Glutamatergic neuron (in vitro differentiated cells): ENCODE measurements at regions not wholly inside any gene's neighbourhood (a gene's known extent, or its start where the extent isn't known, plus 50 kb on each side); places are given as distances from the start of the nearest gene placed in this dataset.
A peak's percentile ranks its signal among the peaks of the same experiment; 100 is the strongest.

Experiments
- DNase-seq: peaks from one replicate; pipeline ENCODE4 v3.0.0; 2022
- H3K27ac Mint-ChIP-seq: one replicate; pipeline ENCODE4 v1.8.0; 2020; ENCODE audit warnings: mild to moderate bottlenecking, mixed read lengths, inconsistent platforms; ENCODE audit not compliant: unreplicated experiment
- H3K27me3 Mint-ChIP-seq: one replicate; pipeline ENCODE4 v1.8.0; 2020; ENCODE audit warnings: mild to moderate bottlenecking, moderate library complexity, mixed read lengths, inconsistent platforms; ENCODE audit not compliant: unreplicated experiment
- H3K36me3 Mint-ChIP-seq: one replicate; pipeline ENCODE4 v1.8.0; 2020; ENCODE audit warnings: mild to moderate bottlenecking, mixed read lengths, inconsistent platforms; ENCODE audit not compliant: unreplicated experiment
- H3K4me1 Mint-ChIP-seq: one replicate; pipeline ENCODE4 v1.8.0; 2020; ENCODE audit warnings: mild to moderate bottlenecking, low read depth, mixed read lengths, inconsistent platforms; ENCODE audit not compliant: unreplicated experiment
- H3K4me3 Mint-ChIP-seq: one replicate; pipeline ENCODE4 v1.8.0; 2020; ENCODE audit warnings: mild to moderate bottlenecking, mixed read lengths, inconsistent platforms; ENCODE audit not compliant: unreplicated experiment
- H3K9me3 Mint-ChIP-seq: one replicate; pipeline ENCODE4 v1.8.0; 2020; ENCODE audit warnings: mild to moderate bottlenecking, moderate library complexity, mixed read lengths, inconsistent platforms; ENCODE audit not compliant: unreplicated experiment
- CTCF ChIP-seq: fragments of 200-600 bp; sonication (generic); IDR thresholded peaks from one replicate; pipeline ENCODE4 v1.5.0; 2021; ENCODE audit not compliant: partially characterized antibody, unreplicated experiment

- peaks cover 1% of the 10 kb centered on the region for H3K27me3 Mint-ChIP-seq
- DNase-seq, result no peak
- no peaks in the 10 kb centered on the region for H3K36me3 Mint-ChIP-seq
- H3K4me1 Mint-ChIP-seq, result peaks cover 5% of the 10 kb centered on the region
- H3K9me3 Mint-ChIP-seq, result no peaks in the 10 kb centered on the region
- TF ChIP-seq CTCF, result no peak
- no peak overlapping the region for H3K4me3 Mint-ChIP-seq
- H3K27ac Mint-ChIP-seq, result peak overlapping the region; percentile 24
Observed at GRCh38 chr18:39713961-39714360, 2148.4 kb upstream of the CELF4 start.

DNA sequence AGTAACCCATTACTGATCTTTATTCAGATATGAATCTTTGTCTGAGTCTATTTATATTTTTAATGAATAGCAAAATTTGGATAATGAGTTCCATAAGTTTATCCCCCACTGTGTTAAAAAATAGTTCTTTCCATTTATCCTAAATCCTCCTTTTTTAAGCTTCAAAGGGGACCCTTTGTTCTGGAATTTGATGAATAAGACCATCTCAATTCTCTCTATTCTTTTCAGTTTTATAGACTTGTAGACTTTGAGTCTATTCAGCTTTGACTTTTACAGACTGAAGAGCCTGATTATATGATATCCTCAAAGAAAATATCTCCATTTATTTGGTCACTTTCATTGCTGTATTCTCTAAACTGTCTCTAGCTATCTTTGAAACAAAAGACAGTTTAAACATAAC is 2146.1 kb upstream of the CELF4 start:
- TF ChIP-seq CTCF, result no peak
- peaks cover 1% of the 10 kb centered on the region for H3K27me3 Mint-ChIP-seq
- H3K4me1 Mint-ChIP-seq, result peaks cover 5% of the 10 kb centered on the region
- no peaks in the 10 kb centered on the region for H3K36me3 Mint-ChIP-seq
- no peak overlapping the region for H3K4me3 Mint-ChIP-seq
- no peak overlapping the region for H3K27ac Mint-ChIP-seq
- H3K9me3 Mint-ChIP-seq, result no peaks in the 10 kb centered on the region
- DNase-seq, result no peak

DNA sequence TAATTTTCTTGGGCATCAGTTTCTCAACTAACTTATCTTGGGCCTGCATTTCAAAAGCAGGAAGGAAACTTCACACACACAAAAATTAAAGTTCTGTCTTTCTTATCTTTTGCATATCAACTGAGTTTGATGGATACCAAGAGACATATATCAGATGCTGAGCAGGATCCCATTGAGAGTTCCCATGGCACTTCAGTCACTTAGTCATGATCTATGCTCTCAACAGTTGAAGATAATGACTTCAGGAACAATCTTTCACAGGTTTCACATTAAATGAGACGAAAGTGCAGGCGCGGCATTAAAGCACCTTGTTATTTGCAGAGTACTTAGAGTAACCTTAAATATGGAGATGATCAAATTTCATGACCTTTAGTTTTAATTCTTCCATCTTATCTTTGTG is 2139.8 kb upstream of the CELF4 start:
- Mint-ChIP-seq H3K27ac (no peak overlapping the region), H3K9me3 (no peaks in the 10 kb centered on the region), H3K27me3 (peaks cover under 1% of the 10 kb centered on the region), H3K36me3 (no peaks in the 10 kb centered on the region), H3K4me3 (no peak overlapping the region), H3K4me1 (no peaks in the 10 kb centered on the region)
- no peak for DNase-seq
- no peak for TF ChIP-seq CTCF

DNA sequence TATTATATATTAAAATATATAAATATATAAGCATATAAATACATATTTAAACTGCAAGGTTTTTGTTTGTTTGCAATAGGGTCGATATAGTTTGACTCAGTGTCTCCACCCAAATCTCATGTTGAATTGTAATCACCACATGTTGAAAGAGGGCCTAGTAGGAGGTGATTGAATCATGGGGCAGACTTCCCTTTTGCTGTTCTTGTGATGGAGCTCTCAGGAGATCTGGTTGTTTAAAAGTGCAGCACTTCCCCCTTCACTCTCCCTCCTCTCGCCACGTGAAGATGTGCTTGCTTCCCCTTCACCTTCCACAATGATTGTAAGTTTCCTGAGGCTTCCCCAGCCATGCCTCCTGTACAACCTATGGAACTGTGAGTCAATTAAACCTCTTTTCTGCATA is 2137.3 kb upstream of the CELF4 start:
- Mint-ChIP-seq H3K4me1 (no peaks in the 10 kb centered on the region), H3K27ac (no peak overlapping the region), H3K4me3 (no peak overlapping the region), H3K36me3 (no peaks in the 10 kb centered on the region), H3K27me3 (no peaks in the 10 kb centered on the region), H3K9me3 (no peaks in the 10 kb centered on the region)
- TF ChIP-seq CTCF, result no peak
- DNase-seq, result no peak

DNA sequence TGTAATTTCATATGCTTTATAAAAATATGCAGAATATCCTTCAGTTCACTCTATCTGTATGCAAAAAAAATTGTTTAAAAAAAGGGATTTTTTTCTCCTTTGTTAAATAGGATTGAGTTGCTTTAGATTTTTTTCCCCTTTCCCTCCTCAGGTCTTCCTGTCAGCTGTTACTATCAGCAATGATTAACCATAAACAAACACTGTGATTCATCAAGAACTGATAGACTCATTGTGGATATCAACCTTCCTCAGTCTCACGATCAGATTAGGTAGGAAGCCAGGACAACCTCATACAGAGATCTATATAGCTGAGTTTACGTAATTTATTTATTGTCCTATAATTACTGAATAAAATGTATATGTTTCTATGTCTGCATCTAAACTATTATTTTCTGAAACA is 2136.2 kb upstream of the CELF4 start:
- H3K27ac Mint-ChIP-seq, result no peak overlapping the region
- no peak for DNase-seq
- no peaks in the 10 kb centered on the region for H3K27me3 Mint-ChIP-seq
- H3K36me3 Mint-ChIP-seq, result no peaks in the 10 kb centered on the region
- TF ChIP-seq CTCF, result no peak
- no peak overlapping the region for H3K4me3 Mint-ChIP-seq
- H3K9me3 Mint-ChIP-seq, result no peaks in the 10 kb centered on the region
- no peaks in the 10 kb centered on the region for H3K4me1 Mint-ChIP-seq
